GM19397 (cell line): ENCODE measurements at regions not wholly inside any gene's neighbourhood (a gene's known extent, or its start where the extent isn't known, plus 50 kb on each side); places are given as distances from the start of the nearest gene placed in this dataset.
"Not testable (repeated sequence)": the region's sequence is repeated elsewhere in the genome, so short reads cannot be mapped to it uniquely, and the experiment has no call there.

ENCODE experiments used
- ATAC-seq: cut with Tn5 transposase; IDR thresholded peaks from one replicate; pipeline ENCODE4 v1.9.1; 2021; ENCODE audit warnings: mild to moderate bottlenecking, moderate library complexity; ENCODE audit not compliant: unreplicated experiment

- no peak for ATAC-seq
These were observed 81.9 kb upstream of the HES1 start for GRCh38 chr3:194054016-194054415.

GRCh38 chr3:194054540-194054939, 81.4 kb upstream of the HES1 start:
- no peak for ATAC-seq

- ATAC-seq, result no peak
These were observed 81.0 kb upstream of the HES1 start for GRCh38 chr3:194054961-194055360.

- ATAC-seq, result not testable (repeated sequence)
These were observed 79.6 kb upstream of the HES1 start for GRCh38 chr3:194056323-194056722.

GRCh38 chr3:194056731-194057415, 79.1 kb upstream of the HES1 start:
- ATAC-seq, result no peak

- ATAC-seq, result peak; percentile 11
These were observed 78.3 kb upstream of the HES1 start for GRCh38 chr3:194057570-194058188.

GRCh38 chr3:194058189-194058571, 77.8 kb upstream of the HES1 start:
- peak; percentile 81 for ATAC-seq

- ATAC-seq, result no peak
These were observed 77.2 kb upstream of the HES1 start for GRCh38 chr3:194058753-194059152.

GRCh38 chr3:194061421-194062030, 74.4 kb upstream of the HES1 start:
- no peak for ATAC-seq

GRCh38 chr3:194062830-194063229, 73.1 kb upstream of the HES1 start:
- no peak for ATAC-seq

- no peak for ATAC-seq
These were observed 71.3 kb upstream of the HES1 start for GRCh38 chr3:194064380-194065332.

GRCh38 chr3:194067327-194067726, 68.6 kb upstream of the HES1 start:
- ATAC-seq, result not testable (repeated sequence)

GRCh38 chr3:194067949-194068362, 68.0 kb upstream of the HES1 start:
- no peak for ATAC-seq

GRCh38 chr3:194069421-194070219, 66.3 kb upstream of the HES1 start:
- no peak for ATAC-seq

- ATAC-seq, result no peak
These were observed 65.7 kb upstream of the HES1 start for GRCh38 chr3:194070220-194070633.

GRCh38 chr3:194070634-194071409, 65.1 kb upstream of the HES1 start:
- ATAC-seq, result peak; percentile 92

GRCh38 chr3:194072097-194072428, 63.9 kb upstream of the HES1 start:
- ATAC-seq, result no peak

GRCh38 chr3:194072691-194073279, 63.2 kb upstream of the HES1 start:
- ATAC-seq, result no peak

GRCh38 chr3:194073926-194074325, 62.0 kb upstream of the HES1 start:
- no peak for ATAC-seq
